Esophagus squamous epithelium (tissue), 4 donors: ENCODE measurements at regions not wholly inside any gene's neighbourhood (a gene's known extent, or its start where the extent isn't known, plus 50 kb on each side); places are given as distances from the start of the nearest gene placed in this dataset.

Experiments used
- CTCF ChIP-seq, 6 experiments: fragments of 450-650 bp in 4 of 6; fragments of 200-600 bp in 2 of 6; sonication (generic) in 2 of 6; IDR thresholded peaks; one replicate each; pipeline ENCODE4 v1.5.1; 2016 to 2019; ENCODE audit warnings: antibody characterized with exemption in 6 of 6, mild to moderate bottlenecking in 4 of 6, moderate library complexity in 4 of 6
- POLR2A ChIP-seq, 4 donors: fragments of 450-650 bp; IDR thresholded peaks; one replicate each; pipeline ENCODE4 v1.6.1; 2017; ENCODE audit warnings: antibody characterized with exemption in 4 of 4, mild to moderate bottlenecking in 4 of 4, moderate library complexity in 3 of 4

GRCh38 chr11:11090495-11090894, 232.6 kb upstream of the ZBED5 start:
- TF ChIP-seq CTCF (IDR thresholded peaks at IDR 0.05) (no peak), POLR2A (IDR thresholded peaks at IDR 0.05) (no peak)
